ENCODE measurements at regions not wholly inside any gene's neighbourhood (a gene's known extent, or its start where the extent isn't known, plus 50 kb on each side); places are given as distances from the start of the nearest gene placed in this dataset.

- no peak for DNase-seq (ENCODE audit: low read depth)
Measured at GRCh38 chr1:220983877-220984635, 104.8 kb downstream of the HLX start.

GRCh38 chr1:220990427-220991339 lies 111.4 kb downstream of the HLX start:
- DNase-seq (ENCODE audit: low read depth), result no peak

- DNase-seq (ENCODE audit: low read depth), result no peak
Measured at GRCh38 chr1:220991506-220991905, 112.3 kb downstream of the HLX start.

GRCh38 chr1:220991959-220992704 lies 112.9 kb downstream of the HLX start:
- no peak for DNase-seq (ENCODE audit: low read depth)

- no peak for DNase-seq (ENCODE audit: low read depth)
Measured at GRCh38 chr1:220992705-220993052, 113.4 kb downstream of the HLX start.

- DNase-seq (ENCODE audit: low read depth), result no peak
Measured at GRCh38 chr1:220994671-220995070, 115.4 kb downstream of the HLX start.

GRCh38 chr1:220997791-220998190 lies 118.5 kb downstream of the HLX start:
- no peak for DNase-seq (ENCODE audit: low read depth)

GRCh38 chr1:220999872-221000863 lies 120.9 kb downstream of the HLX start:
- DNase-seq (ENCODE audit: low read depth), result no peak

- no peak for DNase-seq (ENCODE audit: low read depth)
Measured at GRCh38 chr1:221001167-221001566, 121.9 kb downstream of the HLX start.

GRCh38 chr1:221002601-221003000 lies 123.4 kb downstream of the HLX start:
- DNase-seq (ENCODE audit: low read depth), result no peak

- no peak for DNase-seq (ENCODE audit: low read depth)
Measured at GRCh38 chr1:221011145-221011544, 131.9 kb downstream of the HLX start.

GRCh38 chr1:221012120-221012519 lies 132.9 kb downstream of the HLX start:
- no peak for DNase-seq (ENCODE audit: low read depth)

GRCh38 chr1:221013691-221014660 lies 134.7 kb downstream of the HLX start:
- DNase-seq (ENCODE audit: low read depth), result no peak

GRCh38 chr1:221015159-221015790 lies 136.0 kb downstream of the HLX start:
- DNase-seq (ENCODE audit: low read depth), result no peak

- DNase-seq (ENCODE audit: low read depth), result no peak
Measured at GRCh38 chr1:221016751-221017150, 137.5 kb downstream of the HLX start.

GRCh38 chr1:221018414-221018813 lies 139.2 kb downstream of the HLX start:
- no peak for DNase-seq (ENCODE audit: low read depth)

- no peak for DNase-seq (ENCODE audit: low read depth)
Measured at GRCh38 chr1:221022331-221022730, 143.1 kb downstream of the HLX start.

- DNase-seq (ENCODE audit: low read depth), result no peak
Measured at GRCh38 chr1:221023482-221023881, 144.2 kb downstream of the HLX start.

GRCh38 chr1:221025501-221025900 lies 146.3 kb downstream of the HLX start:
- DNase-seq (ENCODE audit: low read depth), result no peak

GRCh38 chr1:221025956-221026355 lies 146.7 kb downstream of the HLX start:
- no peak for DNase-seq (ENCODE audit: low read depth)
